ENCODE measurements at regions not wholly inside any gene's neighbourhood (a gene's known extent, or its start where the extent isn't known, plus 50 kb on each side); places are given as distances from the start of the nearest gene placed in this dataset.

DNA sequence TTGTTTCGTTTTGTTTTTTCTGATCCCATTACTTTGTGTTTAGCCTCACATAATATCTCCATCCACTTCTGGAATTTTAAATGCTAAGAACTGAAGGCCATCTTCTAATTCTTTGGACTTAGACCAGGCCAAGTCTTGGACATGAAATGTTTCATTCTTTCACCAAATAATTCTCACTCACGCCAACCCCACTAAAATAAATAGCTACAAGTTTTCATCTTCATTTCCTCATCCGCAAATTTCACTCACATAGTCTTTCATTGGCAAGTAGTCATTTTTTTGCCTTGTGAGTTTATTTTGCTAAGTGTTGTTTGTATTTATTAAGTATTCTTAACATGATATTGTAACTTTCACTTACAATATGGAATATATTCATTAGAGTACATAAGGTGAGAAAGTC, 1188.6 kb upstream of the SEMA6A start:
- Histone ChIP-seq H3K4me1 (ENCODE audit: control insufficient read depth, insufficient read depth, low read length) (no peaks in the 10 kb centered on the region), H3K9me3 (ENCODE audit: control insufficient read depth, insufficient read depth, low read length) (peaks cover 3% of the 10 kb centered on the region), H3K36me3 (ENCODE audit: control insufficient read depth, insufficient read depth, low read length) (no peaks in the 10 kb centered on the region), H3K4me3 (ENCODE audit: low read length) (no peak overlapping the region), H3K27ac (ENCODE audit: low read length) (no peak overlapping the region), H3K27me3 (ENCODE audit: control insufficient read depth, insufficient read depth, low read length) (no peaks in the 10 kb centered on the region)
- Mint-ChIP-seq H3K4me3 (no peak overlapping the region), H3K9me3 (peaks cover 6 to 9% of the 10 kb centered on the region in 2 donors), H3K4me1 (no peaks in the 10 kb centered on the region), H3K27me3 (ENCODE audit: low read depth in 2 of 2) (no peaks in the 10 kb centered on the region), H3K36me3 (no peaks in the 10 kb centered on the region), H3K27ac (no peak overlapping the region)
- no peak for DNase-seq
- no peak for ATAC-seq
- intact Hi-C loops (cut with micrococcal nuclease), result no loop called here
- WGBS (ENCODE audit: insufficient coverage), result 84% methylated on average over 2 of the region's 3 CpGs
- TF ChIP-seq, protein P1, sequence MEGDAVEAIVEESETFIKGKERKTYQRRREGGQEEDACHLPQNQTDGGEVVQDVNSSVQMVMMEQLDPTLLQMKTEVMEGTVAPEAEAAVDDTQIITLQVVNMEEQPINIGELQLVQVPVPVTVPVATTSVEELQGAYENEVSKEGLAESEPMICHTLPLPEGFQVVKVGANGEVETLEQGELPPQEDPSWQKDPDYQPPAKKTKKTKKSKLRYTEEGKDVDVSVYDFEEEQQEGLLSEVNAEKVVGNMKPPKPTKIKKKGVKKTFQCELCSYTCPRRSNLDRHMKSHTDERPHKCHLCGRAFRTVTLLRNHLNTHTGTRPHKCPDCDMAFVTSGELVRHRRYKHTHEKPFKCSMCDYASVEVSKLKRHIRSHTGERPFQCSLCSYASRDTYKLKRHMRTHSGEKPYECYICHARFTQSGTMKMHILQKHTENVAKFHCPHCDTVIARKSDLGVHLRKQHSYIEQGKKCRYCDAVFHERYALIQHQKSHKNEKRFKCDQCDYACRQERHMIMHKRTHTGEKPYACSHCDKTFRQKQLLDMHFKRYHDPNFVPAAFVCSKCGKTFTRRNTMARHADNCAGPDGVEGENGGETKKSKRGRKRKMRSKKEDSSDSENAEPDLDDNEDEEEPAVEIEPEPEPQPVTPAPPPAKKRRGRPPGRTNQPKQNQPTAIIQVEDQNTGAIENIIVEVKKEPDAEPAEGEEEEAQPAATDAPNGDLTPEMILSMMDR (IDR thresholded peaks at IDR 0.05), result no peak

DNA sequence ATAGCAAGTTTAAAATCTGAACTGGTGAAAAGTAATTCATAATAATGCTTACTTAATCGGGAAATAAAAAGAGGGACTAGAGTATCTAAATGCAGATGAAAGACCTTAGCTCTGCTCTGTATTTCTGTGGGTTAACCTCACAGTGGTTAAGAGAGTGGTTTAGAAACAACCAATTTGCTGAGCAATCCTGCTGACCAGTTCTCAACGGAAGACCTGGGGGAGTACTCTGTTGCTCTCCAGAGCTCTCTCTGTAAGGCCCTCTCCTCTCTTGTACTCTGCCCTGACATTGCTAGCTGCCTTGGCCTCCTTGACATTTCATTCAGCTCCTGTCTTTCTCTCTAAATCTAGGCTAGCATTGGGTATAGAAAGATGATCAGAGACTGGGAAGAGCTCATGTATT, 1186.6 kb upstream of the SEMA6A start:
- Histone ChIP-seq H3K9me3 (ENCODE audit: control insufficient read depth, insufficient read depth, low read length) (peaks cover 3% of the 10 kb centered on the region), H3K4me3 (ENCODE audit: low read length) (no peak overlapping the region), H3K27me3 (ENCODE audit: control insufficient read depth, insufficient read depth, low read length) (no peaks in the 10 kb centered on the region), H3K4me1 (ENCODE audit: control insufficient read depth, insufficient read depth, low read length) (no peaks in the 10 kb centered on the region), H3K36me3 (ENCODE audit: control insufficient read depth, insufficient read depth, low read length) (no peaks in the 10 kb centered on the region), H3K27ac (ENCODE audit: low read length) (no peak overlapping the region)
- Mint-ChIP-seq H3K27me3 (ENCODE audit: low read depth in 2 of 2) (no peaks in the 10 kb centered on the region), H3K4me3 (no peak overlapping the region), H3K36me3 (no peaks in the 10 kb centered on the region), H3K9me3 (peaks cover 3 to 9% of the 10 kb centered on the region in 2 donors), H3K4me1 (no peaks in the 10 kb centered on the region), H3K27ac (no peak overlapping the region)
- WGBS (ENCODE audit: insufficient coverage), result 18% methylated on average over 2 of the region's 2 CpGs
- peak in 1 of 3 donors; percentile 50 for ATAC-seq
- intact Hi-C loops (cut with micrococcal nuclease), result no loop called here
- DNase-seq, result no peak
- TF ChIP-seq, protein P1 (IDR thresholded peaks at IDR 0.05), result no peak

DNA sequence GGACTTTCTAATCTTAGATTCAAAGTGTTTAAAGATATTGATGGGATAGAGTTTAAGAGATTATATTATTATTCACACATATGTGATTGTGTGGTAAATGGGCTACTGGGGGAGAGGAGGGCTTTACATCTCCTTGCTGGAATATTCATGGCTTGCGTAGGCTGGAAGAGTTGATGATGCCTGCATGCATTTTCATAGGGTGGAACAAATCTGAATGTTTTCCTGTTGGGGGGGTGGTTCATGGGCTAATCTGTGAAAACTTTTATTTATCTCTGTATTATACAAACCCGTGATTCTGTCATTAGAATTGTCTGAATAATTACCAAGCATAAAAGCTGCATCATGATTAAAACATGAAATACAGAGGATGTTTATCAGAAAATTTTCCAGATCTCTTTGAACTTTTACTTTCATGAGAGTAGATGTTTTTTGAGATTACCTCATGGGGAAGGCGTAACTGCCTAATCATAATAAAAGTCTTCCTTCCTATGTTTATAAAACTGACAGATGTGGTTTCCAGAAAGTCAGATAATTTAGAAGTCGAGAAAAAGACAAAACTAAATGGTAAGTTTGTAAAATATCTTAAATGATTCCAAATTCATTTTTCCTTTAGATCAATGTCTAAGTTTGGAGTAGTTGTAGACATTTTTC, 1185.4 kb upstream of the SEMA6A start:
- H3K4me1 Mint-ChIP-seq, result no peaks in the 10 kb centered on the region
- WGBS (ENCODE audit: insufficient coverage), result 100% methylated on average over 1 of the region's 4 CpGs
- H3K27ac Mint-ChIP-seq, result no peak overlapping the region
- intact Hi-C loops (cut with micrococcal nuclease), result no loop called here
- TF ChIP-seq, protein P1 (IDR thresholded peaks at IDR 0.05), result no peak
- H3K4me3 ChIP-seq (ENCODE audit: low read length), result no peak overlapping the region
- ATAC-seq, result no peak
- H3K4me3 Mint-ChIP-seq, result no peak overlapping the region
- H3K36me3 Mint-ChIP-seq, result no peaks in the 10 kb centered on the region
- no peaks in the 10 kb centered on the region for H3K9me3 ChIP-seq (ENCODE audit: control insufficient read depth, insufficient read depth, low read length)
- no peaks in the 10 kb centered on the region for H3K27me3 Mint-ChIP-seq (ENCODE audit: low read depth in 2 of 2)
- H3K9me3 Mint-ChIP-seq, result peaks cover 3 to 13% of the 10 kb centered on the region in 2 donors
- H3K4me1 ChIP-seq (ENCODE audit: control insufficient read depth, insufficient read depth, low read length), result no peaks in the 10 kb centered on the region
- DNase-seq, result no peak
- H3K27ac ChIP-seq (ENCODE audit: low read length), result no peak overlapping the region
- H3K27me3 ChIP-seq (ENCODE audit: control insufficient read depth, insufficient read depth, low read length), result no peaks in the 10 kb centered on the region
- no peaks in the 10 kb centered on the region for H3K36me3 ChIP-seq (ENCODE audit: control insufficient read depth, insufficient read depth, low read length)

DNA sequence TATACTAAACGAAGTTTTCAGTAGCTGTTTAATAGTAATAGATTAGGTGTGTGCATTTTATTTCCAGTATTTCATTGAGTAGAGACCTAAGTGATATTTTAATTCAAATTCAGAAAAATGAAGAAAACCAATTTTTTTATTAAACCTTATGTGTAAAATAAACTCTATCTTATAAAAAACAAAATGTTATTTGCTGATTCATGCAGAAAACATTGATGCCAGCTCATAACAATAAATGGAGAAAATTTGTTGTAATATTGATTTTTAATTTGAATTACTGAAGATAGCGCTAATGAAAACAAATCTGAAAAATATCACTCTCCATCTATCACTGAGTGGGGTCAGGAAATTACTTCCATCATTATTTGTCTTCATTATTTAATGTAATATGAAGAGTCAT, 1177.8 kb upstream of the SEMA6A start:
- no peak for ATAC-seq

More for the DNA sequence above, 1177.8 kb upstream of the SEMA6A start:
- H3K27me3 ChIP-seq (ENCODE audit: control insufficient read depth, insufficient read depth, low read length), result no peaks in the 10 kb centered on the region
- H3K36me3 ChIP-seq (ENCODE audit: control insufficient read depth, insufficient read depth, low read length), result no peaks in the 10 kb centered on the region
- H3K27ac Mint-ChIP-seq, result no peak overlapping the region
- no CpG with 5 or more reads among the region's 2 CpGs for WGBS (ENCODE audit: insufficient coverage)
- TF ChIP-seq, protein P1 (IDR thresholded peaks at IDR 0.05), result no peak
- no peak overlapping the region for H3K4me3 ChIP-seq (ENCODE audit: low read length)
- no peaks in the 10 kb centered on the region for H3K4me1 ChIP-seq (ENCODE audit: control insufficient read depth, insufficient read depth, low read length)
- peaks cover 0 to 7% of the 10 kb centered on the region in 2 donors for H3K9me3 Mint-ChIP-seq
- no peaks in the 10 kb centered on the region for H3K4me1 Mint-ChIP-seq
- H3K36me3 Mint-ChIP-seq, result no peaks in the 10 kb centered on the region
- H3K9me3 ChIP-seq (ENCODE audit: control insufficient read depth, insufficient read depth, low read length), result peaks cover under 1% of the 10 kb centered on the region
- H3K27ac ChIP-seq (ENCODE audit: low read length), result no peak overlapping the region
- DNase-seq, result no peak
- H3K27me3 Mint-ChIP-seq (ENCODE audit: low read depth in 2 of 2), result no peaks in the 10 kb centered on the region
- H3K4me3 Mint-ChIP-seq, result no peak overlapping the region
- intact Hi-C loops (cut with micrococcal nuclease), result no loop called here
